CD4-positive, alpha-beta T cell treated with Interleukin-2 at 100 ng/mL for 4 hours (primary cell): ENCODE measurements at regions not wholly inside any gene's neighbourhood (a gene's known extent, or its start where the extent isn't known, plus 50 kb on each side); places are given as distances from the start of the nearest gene placed in this dataset.

Source experiments
- DNase-seq: peaks from one replicate; pipeline ENCODE4 v3.0.0-alpha.2; 2020; ENCODE audit warnings: low spot score

DNA sequence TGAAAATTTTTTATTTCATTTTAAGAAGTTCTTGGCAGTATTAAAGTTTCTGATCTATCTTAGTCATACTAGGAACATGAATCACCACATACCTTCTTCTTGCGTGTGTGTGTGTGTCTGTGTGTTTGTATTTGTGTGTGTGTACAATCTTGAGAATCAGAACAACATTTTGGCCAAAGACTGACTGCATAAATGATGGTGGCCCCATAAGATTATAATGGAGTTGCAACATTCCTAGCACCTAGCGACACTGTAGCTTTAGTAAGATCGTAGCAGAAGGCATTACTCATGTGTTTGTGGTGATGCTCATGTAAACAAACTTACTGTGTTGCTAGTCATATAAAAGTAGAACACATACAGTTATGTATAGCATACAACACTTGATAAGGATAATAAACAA is 205.4 kb downstream of the FAM76B start:
- DNase-seq = no peak

DNA sequence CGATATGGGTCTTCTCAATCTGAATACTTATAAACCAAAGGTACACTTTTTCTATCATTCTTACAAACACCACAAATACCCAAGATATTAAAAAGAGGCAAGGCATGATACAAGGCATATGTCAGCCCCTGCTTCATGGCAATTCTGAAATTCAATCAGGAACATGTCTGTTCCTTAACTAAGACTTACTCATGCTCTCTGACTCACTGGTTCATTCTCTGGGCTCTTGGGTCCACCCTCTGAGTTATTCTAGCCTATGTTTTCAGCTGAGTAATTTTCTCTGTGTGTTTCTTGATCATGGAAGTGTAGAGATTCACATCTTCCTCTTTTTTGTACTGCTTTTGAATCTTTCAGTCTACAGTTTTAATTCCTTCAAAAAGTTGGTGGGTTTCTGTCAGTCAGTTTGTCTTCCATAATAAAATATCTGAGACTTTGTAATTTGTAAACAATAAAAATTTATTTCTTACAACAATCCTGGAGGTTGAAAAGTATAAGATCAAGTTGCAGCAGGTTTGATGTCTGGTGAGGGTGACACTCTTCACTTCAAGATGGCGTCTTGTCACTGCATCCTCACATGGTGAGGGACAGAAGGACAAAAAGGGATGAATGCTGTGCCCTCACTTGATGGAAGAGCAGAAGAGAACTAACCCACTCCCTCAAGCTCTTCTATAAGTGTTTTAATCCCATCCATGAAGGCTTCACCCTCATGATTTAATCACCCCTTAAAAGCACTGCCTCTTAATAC is 211.7 kb downstream of the FAM76B start:
- no peak for DNase-seq

GRCh38 chr11:95576146-95576845 is 213.3 kb downstream of the FAM76B start:
- DNase-seq = no peak

GRCh38 chr11:95575517-95575916 is 214.1 kb downstream of the FAM76B start:
- DNase-seq = no peak

GRCh38 chr11:95571718-95572260 is 217.8 kb downstream of the FAM76B start:
- DNase-seq = no peak

GRCh38 chr11:95570845-95571244 is 218.7 kb downstream of the FAM76B start:
- DNase-seq = no peak

- DNase-seq = no peak
Measured at GRCh38 chr11:95569207-95569606, 220.4 kb downstream of the FAM76B start.

- DNase-seq = no peak
Measured at GRCh38 chr11:95568281-95568680, 221.3 kb downstream of the FAM76B start.

- DNase-seq = no peak
Measured at GRCh38 chr11:95567685-95568084, 221.9 kb downstream of the FAM76B start.

- DNase-seq = no peak
Measured at GRCh38 chr11:95566211-95566610, 223.4 kb downstream of the FAM76B start.

- DNase-seq = no peak
Measured at GRCh38 chr11:95565724-95566141, 223.8 kb downstream of the FAM76B start.

DNA sequence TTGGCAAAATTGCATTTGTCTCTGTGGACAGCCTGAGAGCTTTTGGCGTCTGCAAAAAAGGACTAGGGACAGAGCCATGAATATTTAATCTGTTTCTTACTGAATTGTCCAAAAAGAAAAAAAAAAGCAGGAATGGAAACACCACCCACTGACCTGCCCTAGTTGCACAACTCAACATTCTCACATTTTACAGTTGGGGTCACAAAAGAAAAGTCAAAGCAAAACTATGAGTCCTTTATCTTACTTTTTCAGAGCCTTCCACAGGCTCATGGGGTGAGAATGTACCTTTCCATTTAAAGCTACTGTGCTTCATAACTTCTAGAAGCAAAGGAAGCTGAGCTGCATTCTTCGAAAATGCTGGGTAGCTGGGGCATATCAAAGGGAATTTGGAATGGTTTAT is 225.7 kb downstream of the FAM76B start:
- no peak for DNase-seq

DNA sequence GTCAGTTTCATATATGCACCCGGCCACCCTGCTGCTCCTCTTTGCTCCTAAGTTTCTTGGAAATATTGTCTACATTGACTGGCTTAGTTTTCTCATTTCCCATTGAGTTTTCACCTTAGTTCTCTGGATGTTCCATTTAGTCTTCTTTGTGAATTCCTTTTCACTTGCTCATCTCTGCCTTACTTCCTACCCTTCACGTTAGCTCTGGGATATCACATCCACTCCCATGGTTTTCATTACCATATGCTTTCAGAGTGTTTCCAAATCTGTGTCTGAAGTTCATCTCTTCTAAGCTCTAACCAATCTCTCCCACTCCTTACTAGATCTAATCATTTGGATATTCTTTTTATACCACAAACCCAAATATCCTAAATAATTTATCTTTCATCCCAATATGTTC is 226.4 kb downstream of the FAM76B start:
- DNase-seq = no peak

DNA sequence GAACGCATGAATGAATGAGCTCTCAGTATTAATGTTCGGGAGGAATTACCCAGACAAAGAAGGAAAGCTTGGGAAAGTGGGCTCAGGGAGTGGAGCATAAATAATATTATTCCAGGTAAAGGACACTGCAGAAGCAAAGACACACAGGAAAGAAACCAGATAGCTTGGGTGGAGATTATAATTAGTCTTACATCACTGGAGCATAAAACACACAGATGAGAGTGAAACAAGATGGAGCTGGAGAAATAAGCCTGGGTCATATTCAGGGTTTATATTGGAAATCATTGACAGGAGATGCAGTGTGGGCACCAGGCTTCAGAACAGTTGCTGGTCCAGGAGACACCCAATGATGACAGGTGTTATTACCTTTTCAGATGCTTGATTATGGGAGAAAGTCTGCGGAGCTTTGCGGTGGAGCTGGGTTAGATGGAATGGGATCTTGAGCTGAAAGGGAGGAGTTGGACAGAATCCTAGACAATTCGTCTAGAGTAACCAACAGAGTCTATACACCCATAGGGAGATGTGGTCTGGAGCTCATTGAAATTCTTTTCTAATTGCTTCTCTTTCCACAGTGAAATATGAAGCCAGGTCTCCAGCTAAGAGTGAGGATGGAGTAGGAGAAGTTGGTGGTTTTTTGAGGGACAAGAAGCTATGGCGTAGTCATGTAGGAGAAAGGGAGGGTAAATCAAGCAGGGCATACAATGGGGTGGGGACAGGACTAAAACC is 227.2 kb downstream of the FAM76B start:
- no peak for DNase-seq

GRCh38 chr11:95559899-95560298 is 229.7 kb downstream of the FAM76B start:
- DNase-seq = no peak

GRCh38 chr11:95557376-95557775 is 232.2 kb downstream of the FAM76B start:
- DNase-seq = no peak

GRCh38 chr11:95556342-95557163 is 233.0 kb downstream of the FAM76B start:
- no peak for DNase-seq

DNA sequence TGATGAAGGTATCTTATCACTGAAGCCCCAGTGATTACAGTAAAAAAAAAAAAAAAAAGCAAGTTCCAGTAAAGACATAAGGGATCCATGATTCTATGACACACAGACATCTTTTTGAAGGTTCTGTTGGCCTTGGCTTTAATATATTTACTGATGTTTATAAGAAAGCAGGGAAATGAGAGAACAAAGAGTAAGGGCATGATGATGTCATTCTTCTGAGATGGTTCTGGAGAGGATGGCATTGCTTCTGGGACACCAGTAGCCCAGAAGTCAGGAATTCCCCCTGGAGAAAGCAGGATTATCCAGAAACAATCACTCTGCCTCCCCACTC is 233.6 kb downstream of the FAM76B start:
- DNase-seq = no peak

DNA sequence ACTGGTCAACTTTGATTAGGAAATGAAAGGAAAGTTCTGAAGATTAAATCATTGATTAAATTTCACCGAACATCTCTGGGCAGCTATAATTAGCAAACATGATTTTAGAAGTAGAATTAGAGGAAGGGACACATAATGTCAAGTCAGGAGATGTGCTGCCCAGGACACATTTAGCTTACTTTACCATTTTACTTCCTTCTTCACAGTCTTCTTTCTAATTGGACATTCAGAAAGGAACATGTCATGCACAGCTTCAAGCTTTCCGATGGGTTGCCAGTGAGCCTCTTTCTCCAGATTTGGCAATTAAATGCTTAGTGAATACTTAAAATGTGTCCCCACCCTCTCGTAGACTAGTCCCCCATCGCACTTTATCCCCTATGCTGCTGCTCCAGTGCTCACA is 234.7 kb downstream of the FAM76B start:
- DNase-seq = no peak

DNA sequence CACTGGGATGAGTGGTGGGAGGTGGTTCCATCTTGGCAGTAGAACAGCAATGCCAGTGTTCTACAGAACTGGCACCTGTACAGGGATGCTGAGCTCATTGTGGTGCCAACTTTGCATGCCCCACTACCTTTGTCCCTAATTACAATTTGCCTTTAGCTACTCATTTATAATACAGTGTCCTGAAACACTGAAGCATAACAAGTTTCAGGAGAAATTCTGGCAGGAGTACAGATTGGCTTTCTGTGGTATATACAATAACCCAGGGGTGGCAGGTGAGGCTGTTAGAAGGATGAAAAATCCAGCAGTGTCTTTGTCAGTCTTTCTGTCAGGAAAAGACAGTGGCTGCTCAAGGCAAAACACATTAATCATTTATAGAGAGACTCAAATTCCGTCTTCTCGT is 240.3 kb downstream of the FAM76B start:
- DNase-seq = no peak

DNA sequence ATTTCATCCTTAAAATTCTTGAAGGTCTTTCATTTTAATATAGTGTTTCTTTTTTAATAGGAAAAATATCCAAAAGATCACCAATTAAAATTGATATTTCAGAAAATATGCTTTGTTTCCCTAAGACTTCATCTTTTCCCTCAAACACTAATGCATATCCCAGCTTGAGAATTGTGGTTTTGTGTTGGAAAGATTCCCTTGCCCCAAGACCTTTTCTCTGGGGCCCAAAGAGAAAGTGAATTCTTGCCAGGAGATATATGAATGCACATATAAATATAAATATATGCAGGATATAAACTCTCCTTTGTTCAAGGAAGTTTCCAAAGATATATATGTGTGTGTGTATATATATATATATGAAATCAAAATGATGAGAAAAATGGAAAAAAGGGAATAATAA is 241.2 kb downstream of the FAM76B start:
- no peak for DNase-seq

- no peak for DNase-seq
Measured at GRCh38 chr11:95547976-95548375, 241.6 kb downstream of the FAM76B start.
